ENCODE measurements at regions not wholly inside any gene's neighbourhood (a gene's known extent, or its start where the extent isn't known, plus 50 kb on each side); places are given as distances from the start of the nearest gene placed in this dataset.

- DNase-seq (ENCODE audit: low spot score) = no peak
These were observed 142.6 kb upstream of the CPSF6 start for GRCh38 chr12:69096669-69097335.

- DNase-seq (ENCODE audit: low spot score) = peak; percentile 57
These were observed 141.6 kb upstream of the CPSF6 start for GRCh38 chr12:69097619-69098368.

- DNase-seq (ENCODE audit: low spot score) = no peak
These were observed 140.1 kb upstream of the CPSF6 start for GRCh38 chr12:69099201-69099837.

- DNase-seq (ENCODE audit: low spot score) = no peak
These were observed 137.9 kb upstream of the CPSF6 start for GRCh38 chr12:69101505-69101904.

GRCh38 chr12:69102856-69103255, 136.5 kb upstream of the CPSF6 start:
- no peak for DNase-seq (ENCODE audit: low spot score)

- no peak for DNase-seq (ENCODE audit: low spot score)
These were observed 134.0 kb upstream of the CPSF6 start for GRCh38 chr12:69105101-69105962.

- no peak for DNase-seq (ENCODE audit: low spot score)
These were observed 132.8 kb upstream of the CPSF6 start for GRCh38 chr12:69106482-69107118.

GRCh38 chr12:69107541-69107940, 131.8 kb upstream of the CPSF6 start:
- DNase-seq (ENCODE audit: low spot score) = no peak

- no peak for DNase-seq (ENCODE audit: low spot score)
These were observed 131.3 kb upstream of the CPSF6 start for GRCh38 chr12:69108037-69108436.

GRCh38 chr12:69112616-69113015, 126.8 kb upstream of the CPSF6 start:
- DNase-seq (ENCODE audit: low spot score) = no peak

GRCh38 chr12:69115099-69115498, 124.3 kb upstream of the CPSF6 start:
- DNase-seq (ENCODE audit: low spot score) = no peak

GRCh38 chr12:69115951-69116350, 123.4 kb upstream of the CPSF6 start:
- DNase-seq (ENCODE audit: low spot score) = no peak

- DNase-seq (ENCODE audit: low spot score) = no peak
These were observed 121.7 kb upstream of the CPSF6 start for GRCh38 chr12:69117566-69118266.

- DNase-seq (ENCODE audit: low spot score) = no peak
These were observed 120.9 kb upstream of the CPSF6 start for GRCh38 chr12:69118516-69118915.

GRCh38 chr12:69119770-69120169, 119.6 kb upstream of the CPSF6 start:
- no peak for DNase-seq (ENCODE audit: low spot score)

GRCh38 chr12:69120354-69120753, 119.0 kb upstream of the CPSF6 start:
- DNase-seq (ENCODE audit: low spot score) = no peak

GRCh38 chr12:69123311-69123710, 116.1 kb upstream of the CPSF6 start:
- no peak for DNase-seq (ENCODE audit: low spot score)

- DNase-seq (ENCODE audit: low spot score) = no peak
These were observed 115.3 kb upstream of the CPSF6 start for GRCh38 chr12:69123919-69124638.

- DNase-seq (ENCODE audit: low spot score) = no peak
These were observed 110.4 kb upstream of the CPSF6 start for GRCh38 chr12:69129017-69129416.

- DNase-seq (ENCODE audit: low spot score) = no peak
These were observed 109.8 kb upstream of the CPSF6 start for GRCh38 chr12:69129564-69129963.

All from AG20443 (cell line).